CD4-positive, alpha-beta T cell (primary cell): ENCODE measurements at regions not wholly inside any gene's neighbourhood (a gene's known extent, or its start where the extent isn't known, plus 50 kb on each side); places are given as distances from the start of the nearest gene placed in this dataset.

Experiments
- ATAC-seq: fragments of 200-7000 bp; cut with Tn5 transposase; one replicate; pipeline ENCODE4 v1.10.0; 2022; ENCODE audit warnings: mild to moderate bottlenecking; ENCODE audit not compliant: poor library complexity
- CTCF ChIA-PET: fragments of 350-600 bp; sonication (Branson Sonifier 250); formaldehyde crosslinking; loops from one replicate; lab custom pipeline; 2021; ENCODE audit warnings: antibody characterized with exemption, inconsistent platforms; lab: Charles Lee
- POLR2A ChIA-PET: fragments of 350-600 bp; sonication (Branson Sonifier 250); formaldehyde crosslinking; loops from one replicate; lab custom pipeline; 2021; ENCODE audit warnings: antibody characterized with exemption, inconsistent platforms; lab: Charles Lee
- DNase-seq, 14 experiments: peaks; one replicate each; pipeline ENCODE4 v3.0.0-alpha.2; 2013 to 2020; ENCODE audit warnings: mixed read lengths in 2 of 14
- H3K27ac ChIP-seq, 2 donors: one replicate each; pipeline versions ENCODE4 v1.5.1 to v1.7.0; 2013; ENCODE audit warnings: low read length in 2 of 2, low read depth in 1 of 2, mild to moderate bottlenecking in 1 of 2
- H3K27me3 ChIP-seq, 2 experiments: 1 replicate in 1 of 2; 2 replicates in 1 of 2; pipeline versions ENCODE4 v1.6.1 to v1.7.0; 2013; ENCODE audit warnings: low read length in 2 of 2, control low read depth in 1 of 2, mild to moderate bottlenecking in 1 of 2, moderate library complexity in 1 of 2; ENCODE audit not compliant: insufficient read depth in 2 of 2, control insufficient read depth in 1 of 2
- H3K36me3 ChIP-seq: one replicate; pipeline ENCODE4 v1.6.1; 2013; ENCODE audit warnings: low read length, control low read depth; ENCODE audit not compliant: insufficient read depth
- H3K4me1 ChIP-seq: one replicate; pipeline ENCODE4 v1.6.1; 2013; ENCODE audit warnings: low read length, control low read depth; ENCODE audit not compliant: insufficient read depth
- H3K4me3 ChIP-seq: one replicate; pipeline ENCODE4 v1.5.1; 2013; ENCODE audit warnings: mild to moderate bottlenecking, low read length, moderate library complexity
- H3K9me3 ChIP-seq, 2 experiments: 1 replicate in 1 of 2; 2 replicates in 1 of 2; pipeline versions ENCODE4 v1.6.1 to v1.7.0; 2013; ENCODE audit warnings: low read length in 2 of 2, mild to moderate bottlenecking in 2 of 2, control low read depth in 1 of 2, moderate library complexity in 1 of 2; ENCODE audit not compliant: control insufficient read depth in 1 of 2, insufficient read depth in 1 of 2
- H3K27ac Mint-ChIP-seq: one replicate; pipeline ENCODE4 v1.8.0; 2020; ENCODE audit warnings: mixed read lengths
- H3K27me3 Mint-ChIP-seq: one replicate; pipeline ENCODE4 v1.8.0; 2021; ENCODE audit warnings: mixed read lengths
- H3K36me3 Mint-ChIP-seq: one replicate; pipeline ENCODE4 v1.8.0; 2021; ENCODE audit warnings: low read depth, mixed read lengths
- H3K4me1 Mint-ChIP-seq: one replicate; pipeline ENCODE4 v1.8.0; 2021; ENCODE audit warnings: low read depth, mixed read lengths
- H3K4me3 Mint-ChIP-seq: one replicate; pipeline ENCODE4 v1.8.0; 2020; ENCODE audit warnings: mild to moderate bottlenecking, mixed read lengths
- H3K9me3 Mint-ChIP-seq: one replicate; pipeline ENCODE4 v1.8.0; 2020; ENCODE audit warnings: mixed read lengths
- CTCF ChIP-seq: fragments of 200-600 bp; IDR thresholded peaks from one replicate; pipeline ENCODE4 v1.8.0; 2022; ENCODE audit warnings: antibody characterized with exemption, mild to moderate bottlenecking
- intact Hi-C, 2 experiments: fragments of 100-400 bp; cut with DNase I in 1 of 2; cut with micrococcal nuclease in 1 of 2; formaldehyde crosslinking; loops; one replicate each; pipeline versions ENCODE4 v1.15.1 to v1.9.0; 2023 to 2025; cut with DNase I, micrococcal nuclease

GRCh38 chr13:104984296-104984818 lies 1551.1 kb downstream of the EFNB2 start:
- no peaks in the 10 kb centered on the region for H3K27me3 Mint-ChIP-seq
- Histone ChIP-seq H3K36me3 (no peaks in the 10 kb centered on the region), H3K9me3 (no peaks in the 10 kb centered on the region), H3K4me3 (peak overlapping the region; percentile 12), H3K27me3 (no peaks in the 10 kb centered on the region), H3K4me1 (no peaks in the 10 kb centered on the region), H3K27ac (peak overlapping the region in 1 of 2 donors; percentile 56)
- peak overlapping the region; percentile 43 for H3K4me3 Mint-ChIP-seq
- DNase-seq, result peak in 9 of 14 experiments; percentile 1 to 53 (median 24)
- H3K27ac Mint-ChIP-seq, result peak overlapping the region; percentile 74
- H3K9me3 Mint-ChIP-seq, result no peaks in the 10 kb centered on the region
- TF ChIP-seq CTCF, result no peak
- H3K4me1 Mint-ChIP-seq, result peaks cover 31% of the 10 kb centered on the region
- no peaks in the 10 kb centered on the region for H3K36me3 Mint-ChIP-seq
- CTCF ChIA-PET, result interaction anchor here (0.6 kb wide), 1 partner anchor 222 kb away, joined by 3 read pairs; no protein-coding TSS in a partner anchor
- intact Hi-C loops, result no loop called here
- ATAC-seq, result peak; percentile 54
- POLR2A ChIA-PET, result interaction anchor here (0.6 to 1.3 kb wide), 3 partner anchors 14 to 539 kb away, joined by 3 to 4 read pairs (median 3); no protein-coding TSS in a partner anchor

GRCh38 chr13:104983601-104984000 lies 1551.9 kb downstream of the EFNB2 start:
- Histone ChIP-seq H3K27me3 (no peaks in the 10 kb centered on the region), H3K4me1 (no peaks in the 10 kb centered on the region), H3K4me3 (no peak overlapping the region), H3K9me3 (no peaks in the 10 kb centered on the region), H3K36me3 (no peaks in the 10 kb centered on the region), H3K27ac (no peak overlapping the region)
- DNase-seq, result no peak
- intact Hi-C loops, result no loop called here
- ATAC-seq, result no peak
- Mint-ChIP-seq H3K36me3 (no peaks in the 10 kb centered on the region), H3K4me3 (no peak overlapping the region), H3K9me3 (no peaks in the 10 kb centered on the region), H3K4me1 (peaks cover 31% of the 10 kb centered on the region), H3K27me3 (no peaks in the 10 kb centered on the region), H3K27ac (peak overlapping the region; percentile 4)
- TF ChIP-seq CTCF, result no peak
- ChIA-PET POLR2A (interaction anchor here (0.7 kb wide), 1 partner anchor 15 kb away, joined by 4 read pairs; no protein-coding TSS in a partner anchor), CTCF (interaction anchor here (0.6 kb wide), 1 partner anchor 221 kb away, joined by 3 read pairs; no protein-coding TSS in a partner anchor)

GRCh38 chr13:104980586-104980985 lies 1554.9 kb downstream of the EFNB2 start:
- no peak for TF ChIP-seq CTCF
- DNase-seq, result no peak
- peaks cover 46% of the 10 kb centered on the region for H3K4me1 Mint-ChIP-seq
- ATAC-seq, result no peak
- no peaks in the 10 kb centered on the region for H3K36me3 Mint-ChIP-seq
- Histone ChIP-seq H3K9me3 (no peaks in the 10 kb centered on the region), H3K27me3 (no peaks in the 10 kb centered on the region), H3K36me3 (no peaks in the 10 kb centered on the region), H3K4me3 (no peak overlapping the region), H3K27ac (no peak overlapping the region), H3K4me1 (no peaks in the 10 kb centered on the region)
- intact Hi-C loops, result no loop called here
- no peak overlapping the region for H3K4me3 Mint-ChIP-seq
- ChIA-PET CTCF (no interaction called here), POLR2A (no interaction called here)
- no peaks in the 10 kb centered on the region for H3K9me3 Mint-ChIP-seq
- no peak overlapping the region for H3K27ac Mint-ChIP-seq
- H3K27me3 Mint-ChIP-seq, result no peaks in the 10 kb centered on the region
